ENCODE measurements at regions not wholly inside any gene's neighbourhood (a gene's known extent, or its start where the extent isn't known, plus 50 kb on each side); places are given as distances from the start of the nearest gene placed in this dataset.
A peak's percentile ranks its signal among the peaks of the same experiment; 100 is the strongest.
"Not testable (repeated sequence)": the region's sequence is repeated elsewhere in the genome, so short reads cannot be mapped to it uniquely, and the experiment has no call there.

DNA sequence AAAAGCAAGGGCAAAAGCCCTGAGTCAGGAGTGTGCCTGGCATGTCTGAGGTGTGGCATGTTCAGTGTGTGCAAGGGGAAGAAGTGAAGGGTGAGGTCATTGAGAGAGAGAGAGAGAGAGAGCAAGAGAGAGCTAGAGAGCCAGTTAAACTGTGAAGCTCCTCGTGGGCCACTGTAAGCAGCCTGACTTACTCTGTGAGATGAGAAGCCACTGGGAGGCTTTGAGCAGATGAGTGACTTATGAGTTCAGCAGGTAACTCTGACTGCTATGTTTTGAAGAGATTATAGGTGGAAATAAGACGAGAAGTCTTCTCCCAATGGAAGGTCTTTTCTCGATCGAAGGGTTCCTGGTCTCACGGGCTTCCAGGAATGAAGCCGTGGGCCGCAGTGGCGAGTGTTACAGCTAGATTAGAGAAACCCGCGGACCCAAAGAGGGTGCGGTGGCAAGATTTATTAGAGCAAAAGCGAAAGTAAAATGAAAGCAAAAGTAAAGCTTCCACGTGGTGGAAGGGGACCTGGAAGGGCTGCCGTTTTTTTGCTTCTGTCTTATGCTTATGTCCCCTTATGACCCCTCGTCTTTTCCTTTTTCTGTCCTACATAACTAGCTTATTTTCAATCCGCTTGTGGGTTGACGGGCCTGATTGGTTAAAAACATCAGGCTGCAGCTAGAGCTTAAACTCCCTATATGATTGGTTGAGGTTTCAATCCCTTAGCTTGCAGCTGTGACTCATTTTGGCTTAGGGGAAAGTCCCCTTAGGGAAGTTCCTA lies 323.1 kb upstream of the FAM78B start:
- peak; percentile 23 to 49 (median 25) for DNase-seq (ENCODE audit: low read depth in 2 of 3, low spot score in 1 of 3)

DNA sequence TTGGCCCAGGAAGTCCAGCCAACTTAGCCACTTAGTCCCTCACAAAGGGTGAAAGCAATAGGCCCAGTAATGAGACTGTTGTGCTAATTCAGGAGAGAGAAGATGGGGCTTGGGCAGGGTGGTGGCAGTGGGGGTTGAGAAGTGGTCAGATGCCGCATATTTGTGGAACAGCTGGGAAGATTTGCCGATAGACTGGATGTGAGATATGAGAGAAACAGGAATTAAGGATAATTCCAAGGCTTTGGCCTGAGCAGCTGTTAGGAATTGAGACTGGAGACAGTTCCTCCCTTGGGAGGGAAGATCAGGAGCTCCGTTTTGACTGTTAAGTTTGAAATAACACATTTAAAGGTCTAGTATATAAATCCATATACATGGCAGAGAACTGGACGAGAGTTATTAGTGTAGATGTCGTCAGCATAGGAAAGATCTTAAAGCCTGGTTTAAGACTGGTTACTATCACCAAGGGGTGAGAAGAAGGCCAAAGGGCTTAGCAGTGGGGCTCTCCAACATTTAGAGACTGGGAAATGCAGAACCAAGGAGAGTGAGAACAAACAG lies 323.7 kb upstream of the FAM78B start:
- no peak for DNase-seq (ENCODE audit: low read depth in 2 of 3, low spot score in 1 of 3)

GRCh38 chr1:166493765-166494164 lies 327.0 kb upstream of the FAM78B start:
- DNase-seq (ENCODE audit: low read depth in 2 of 3, low spot score in 1 of 3), result not testable (repeated sequence)

- no peak for DNase-seq (ENCODE audit: low read depth in 2 of 3, low spot score in 1 of 3)
Measured at GRCh38 chr1:166507347-166507746, 331.9 kb upstream of the POGK start.

DNA sequence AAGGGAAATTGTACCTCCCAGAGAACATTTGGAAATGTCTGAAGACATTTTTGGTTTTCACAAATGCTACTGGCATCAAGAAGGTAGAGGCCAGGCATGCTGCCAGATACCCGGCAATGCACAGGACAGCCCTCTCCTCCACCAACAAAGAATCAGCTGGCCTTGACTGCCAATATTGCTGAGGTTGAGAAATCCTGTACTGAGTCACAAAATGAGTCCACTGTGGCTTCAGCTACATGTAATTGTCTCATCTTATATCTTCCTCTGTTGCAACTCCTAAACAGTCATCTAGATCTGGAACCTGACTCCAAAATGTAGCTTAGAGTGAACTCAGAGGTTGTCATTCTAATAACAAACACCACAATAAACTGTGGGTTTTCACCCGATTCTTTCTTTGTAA lies 327.5 kb upstream of the POGK start:
- DNase-seq (ENCODE audit: low read depth in 2 of 3, low spot score in 1 of 3), result no peak

- DNase-seq (ENCODE audit: low read depth in 2 of 3, low spot score in 1 of 3), result no peak
Measured at GRCh38 chr1:166514067-166514466, 325.2 kb upstream of the POGK start.

- DNase-seq (ENCODE audit: low read depth in 2 of 3, low spot score in 1 of 3), result no peak
Measured at GRCh38 chr1:166527752-166528151, 311.5 kb upstream of the POGK start.

- no peak for DNase-seq (ENCODE audit: low read depth in 2 of 3, low spot score in 1 of 3)
Measured at GRCh38 chr1:166538646-166539045, 300.6 kb upstream of the POGK start.

DNA sequence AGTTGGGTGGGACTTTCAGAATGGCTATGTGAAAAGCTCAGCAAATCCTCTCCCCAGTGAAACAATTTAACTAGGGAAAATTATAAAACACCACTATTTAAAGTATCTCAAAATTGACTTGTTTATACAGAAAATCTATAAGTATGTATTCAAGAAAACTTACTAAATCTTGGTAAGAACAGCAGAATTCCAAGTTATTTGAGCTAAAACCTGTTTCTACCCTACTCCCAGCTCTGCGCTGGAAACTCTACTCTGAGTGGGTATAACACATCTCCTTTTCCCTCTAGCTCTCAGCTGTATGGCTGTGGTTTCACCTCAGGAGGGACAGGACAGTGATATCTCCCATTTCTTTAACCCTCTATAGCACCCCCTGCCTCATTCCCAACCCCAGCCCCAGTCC lies 295.2 kb upstream of the POGK start:
- DNase-seq (ENCODE audit: low read depth in 2 of 3, low spot score in 1 of 3), result no peak

GRCh38 chr1:166544561-166544960 lies 294.7 kb upstream of the POGK start:
- DNase-seq (ENCODE audit: low read depth in 2 of 3, low spot score in 1 of 3), result no peak

- DNase-seq (ENCODE audit: low read depth in 2 of 3, low spot score in 1 of 3), result no peak
Measured at GRCh38 chr1:166552706-166553105, 286.6 kb upstream of the POGK start.

DNA sequence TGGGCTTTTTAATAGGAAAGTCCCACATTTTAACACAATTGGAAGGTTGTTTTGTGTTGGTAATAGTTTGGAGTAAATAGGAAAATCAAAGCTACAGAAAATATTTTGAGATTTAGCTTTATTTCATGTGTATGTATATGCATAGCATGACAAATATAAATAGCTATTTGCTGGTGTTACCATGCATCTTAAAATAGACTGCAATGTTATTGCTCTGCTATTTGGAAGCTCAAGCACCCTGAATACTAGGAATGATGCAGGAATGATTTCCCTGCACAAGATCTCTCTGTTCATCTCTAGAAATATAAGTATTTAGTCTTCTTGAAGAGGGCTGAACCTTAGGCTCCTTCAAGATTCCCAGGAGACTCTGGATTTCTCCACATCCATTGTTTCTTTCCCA lies 268.3 kb upstream of the POGK start:
- no peak for DNase-seq (ENCODE audit: low read depth in 2 of 3, low spot score in 1 of 3)

GRCh38 chr1:166573199-166573598 lies 266.1 kb upstream of the POGK start:
- no peak for DNase-seq (ENCODE audit: low read depth in 2 of 3, low spot score in 1 of 3)

DNA sequence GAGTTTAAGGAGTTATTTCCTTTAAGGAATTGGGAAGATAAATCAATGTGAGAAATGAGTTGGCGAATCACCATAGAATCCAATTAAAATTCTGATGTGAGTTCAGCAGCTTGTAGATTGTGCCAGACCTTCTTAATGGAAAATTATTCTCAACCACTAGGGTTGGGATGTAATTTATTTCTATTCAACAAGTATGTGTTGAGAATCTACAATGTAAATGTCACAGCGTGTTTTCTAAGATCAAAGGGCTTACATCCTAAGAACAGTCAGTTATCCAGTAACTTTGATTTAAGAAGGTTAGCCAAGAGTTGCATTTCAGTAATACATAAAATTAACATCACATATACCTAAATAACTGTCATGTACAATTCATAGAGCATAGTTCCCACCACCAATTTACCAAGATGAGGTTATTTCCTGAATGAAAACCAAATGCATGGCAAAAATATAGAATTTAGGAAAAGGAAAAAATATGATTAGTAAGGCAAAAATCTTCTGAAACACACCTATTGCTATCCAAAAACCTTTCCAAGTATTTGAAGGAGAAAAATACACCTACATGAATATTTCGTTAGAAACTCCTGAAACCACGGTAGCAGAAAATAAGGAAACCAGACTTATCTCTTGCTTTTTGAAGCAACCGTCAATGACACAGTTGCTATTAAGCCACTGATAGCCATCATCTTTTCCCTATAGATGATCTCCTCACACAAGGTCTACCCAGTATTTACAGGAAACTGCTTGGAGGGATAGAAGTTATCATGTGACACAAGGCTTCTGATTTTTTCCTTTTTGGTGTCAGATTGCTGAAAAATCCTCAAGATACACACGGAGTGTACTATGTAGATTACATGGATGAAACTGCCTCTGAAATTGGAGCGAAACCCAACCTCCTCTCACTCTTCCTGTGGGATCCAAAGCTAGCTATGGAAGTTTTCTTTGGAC lies 259.4 kb upstream of the POGK start:
- no peak for DNase-seq (ENCODE audit: low read depth in 2 of 3, low spot score in 1 of 3)

DNA sequence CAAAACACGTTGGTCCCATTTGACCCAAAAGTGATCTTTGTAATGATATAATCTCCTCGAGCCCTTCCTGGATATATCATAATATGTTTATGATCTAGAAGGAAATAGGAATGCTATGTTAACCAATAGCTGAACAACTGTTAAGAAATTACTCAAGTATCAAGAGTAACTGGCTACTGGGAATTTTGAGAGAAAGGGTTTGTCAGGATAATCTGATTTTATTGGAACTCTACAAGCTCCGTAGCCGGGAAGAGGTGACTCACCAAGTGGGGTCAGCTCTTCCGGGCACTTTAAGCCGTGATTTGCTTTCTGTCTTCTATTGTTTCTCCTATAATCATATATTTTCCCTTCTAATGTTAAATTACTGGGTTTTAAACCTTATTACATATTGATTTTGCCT lies 250.5 kb upstream of the POGK start:
- DNase-seq (ENCODE audit: low read depth in 2 of 3, low spot score in 1 of 3), result no peak

DNA sequence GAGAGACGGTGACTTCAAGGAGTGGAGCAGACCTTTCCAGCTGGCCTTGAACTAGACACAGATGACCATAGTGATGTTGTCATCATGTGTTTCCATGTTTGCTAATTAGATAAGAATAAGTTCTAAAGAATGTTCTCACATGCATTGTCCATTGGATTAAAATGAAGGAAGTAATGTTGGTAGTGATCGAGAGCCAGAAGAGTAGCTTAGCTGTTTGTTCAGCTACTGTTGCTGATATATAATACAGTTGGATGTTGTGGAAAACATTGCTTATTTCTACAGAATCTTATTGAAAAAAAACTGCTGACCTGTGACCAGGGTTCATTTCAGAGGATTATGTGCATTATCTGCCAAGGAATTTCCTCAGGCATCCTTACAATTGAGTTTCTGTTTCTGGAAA lies 249.1 kb upstream of the POGK start:
- DNase-seq (ENCODE audit: low read depth in 2 of 3, low spot score in 1 of 3), result no peak

DNA sequence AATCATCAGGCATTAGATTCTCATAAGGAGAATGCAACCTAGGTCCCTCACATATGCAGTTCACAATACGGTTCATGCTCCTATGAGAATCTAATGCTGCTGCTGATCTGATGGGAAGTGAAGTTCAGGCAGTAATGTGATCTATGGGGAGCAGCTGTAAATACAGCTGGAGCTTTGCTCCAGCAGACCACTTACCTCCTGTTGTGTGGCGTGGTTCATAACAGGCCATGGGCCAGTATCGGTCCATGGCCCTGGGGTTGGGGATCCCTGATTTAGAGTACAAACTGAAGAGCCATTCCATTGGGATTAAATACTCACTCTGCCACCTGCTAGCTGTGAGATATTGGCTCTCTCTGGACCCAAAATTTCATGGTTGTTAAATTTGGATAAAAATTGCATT lies 244.6 kb upstream of the POGK start:
- DNase-seq (ENCODE audit: low read depth in 2 of 3, low spot score in 1 of 3), result no peak

DNA sequence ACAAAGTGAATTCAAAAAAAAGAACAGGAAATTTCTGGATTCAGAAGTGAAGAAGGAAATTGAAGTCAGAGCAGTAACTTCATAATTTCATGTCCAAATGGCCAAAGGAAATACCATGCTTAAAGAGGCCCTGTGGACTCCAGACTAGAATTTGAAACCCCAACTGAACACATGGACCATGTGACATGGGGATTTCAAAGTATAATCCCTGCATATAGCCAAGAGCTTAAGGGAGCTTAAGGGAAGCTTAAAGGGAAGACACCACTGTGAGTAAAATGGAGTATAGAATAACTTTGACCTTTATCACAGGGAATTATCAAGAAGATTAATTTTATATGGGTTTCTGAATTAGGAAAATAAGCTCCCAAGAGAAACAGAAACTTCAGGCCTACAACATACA lies 241.8 kb upstream of the POGK start:
- DNase-seq (ENCODE audit: low read depth in 2 of 3, low spot score in 1 of 3), result no peak

DNA sequence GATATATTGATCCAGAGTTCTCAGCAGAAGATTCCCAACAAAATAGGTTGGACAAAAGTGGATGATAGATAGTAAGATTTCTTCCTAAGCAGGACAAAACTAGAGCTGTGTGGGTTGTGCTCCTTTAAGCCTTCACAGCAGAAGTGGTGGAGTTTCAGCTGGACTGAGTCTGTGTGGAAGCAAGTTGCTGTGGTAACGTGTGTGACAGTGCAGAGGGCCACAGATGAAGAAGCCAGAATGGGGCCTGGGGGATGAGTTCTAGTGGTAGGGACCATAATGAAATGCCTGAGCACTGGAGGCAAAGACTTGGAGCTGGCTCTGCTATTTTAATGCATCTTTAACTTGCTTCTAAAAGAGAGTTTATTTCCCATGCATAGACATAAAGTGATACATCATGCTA lies 238.7 kb upstream of the POGK start:
- no peak for DNase-seq (ENCODE audit: low read depth in 2 of 3, low spot score in 1 of 3)

GRCh38 chr1:166601650-166602278 lies 237.5 kb upstream of the POGK start:
- DNase-seq (ENCODE audit: low read depth in 2 of 3, low spot score in 1 of 3), result no peak

DNA sequence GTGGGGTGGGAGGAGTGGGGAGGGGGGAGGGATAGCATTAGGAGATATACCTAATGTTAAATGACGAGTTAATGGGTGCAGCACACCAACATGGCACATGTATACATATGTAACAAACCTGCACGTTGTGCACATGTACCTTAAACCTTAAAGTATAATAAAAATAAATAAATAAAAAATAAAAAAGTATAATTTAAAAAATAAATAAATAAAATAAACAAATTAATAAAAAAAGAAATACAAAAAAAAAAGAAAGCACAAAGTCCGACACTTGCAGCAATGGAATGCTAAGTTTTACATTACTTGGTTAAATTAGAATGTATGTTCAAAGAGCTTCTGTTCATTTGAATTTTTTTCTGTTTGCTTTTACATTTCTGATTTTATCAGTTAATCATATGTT lies 236.5 kb upstream of the POGK start:
- not testable (repeated sequence) for DNase-seq (ENCODE audit: low read depth in 2 of 3, low spot score in 1 of 3)

DNA sequence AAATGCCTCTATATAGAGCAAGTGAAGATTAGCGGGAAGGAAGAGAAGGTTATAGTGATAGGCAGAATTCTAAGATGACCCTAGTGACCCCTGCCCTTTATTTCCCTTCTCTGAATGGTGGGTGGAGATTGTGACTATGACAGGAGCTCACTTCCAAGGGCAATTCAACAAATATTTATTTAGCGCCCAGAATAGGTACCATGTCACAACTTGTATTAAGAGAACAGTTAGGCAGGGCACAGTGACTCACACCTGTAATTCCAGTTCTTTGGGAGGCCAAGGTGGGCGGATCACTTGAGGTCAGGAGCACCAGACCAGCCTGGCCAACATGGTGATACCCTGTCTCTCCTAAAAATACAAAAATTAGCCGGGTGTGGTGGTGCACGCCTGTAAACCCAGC lies 236.0 kb upstream of the POGK start:
- no peak for DNase-seq (ENCODE audit: low read depth in 2 of 3, low spot score in 1 of 3)
